RKO (cell line): ENCODE measurements at regions not wholly inside any gene's neighbourhood (a gene's known extent, or its start where the extent isn't known, plus 50 kb on each side); places are given as distances from the start of the nearest gene placed in this dataset.
A peak's percentile ranks its signal among the peaks of the same experiment; 100 is the strongest.

Source experiments
- DNase-seq: peaks from one replicate; pipeline ENCODE4 v3.0.0-alpha.2; 2016; ENCODE audit warnings: low spot score

- no peak for DNase-seq
Observed at GRCh38 chr7:153835712-153836265, 216.4 kb upstream of the DPP6 start.

- no peak for DNase-seq
Observed at GRCh38 chr7:153838591-153838990, 213.6 kb upstream of the DPP6 start.

GRCh38 chr7:153840861-153841260 is 211.3 kb upstream of the DPP6 start:
- no peak for DNase-seq

GRCh38 chr7:153847828-153848227 is 204.4 kb upstream of the DPP6 start:
- DNase-seq: no peak

- DNase-seq: no peak
Observed at GRCh38 chr7:153852261-153852660, 199.9 kb upstream of the DPP6 start.

GRCh38 chr7:153858355-153858754 is 193.8 kb upstream of the DPP6 start:
- DNase-seq: peak; percentile 49

- DNase-seq: no peak
Observed at GRCh38 chr7:153859239-153859638, 193.0 kb upstream of the DPP6 start.

GRCh38 chr7:153886506-153887441 is 165.4 kb upstream of the DPP6 start:
- DNase-seq: no peak

GRCh38 chr7:153887749-153888569 is 164.2 kb upstream of the DPP6 start:
- no peak for DNase-seq

GRCh38 chr7:153891990-153892389 is 160.2 kb upstream of the DPP6 start:
- DNase-seq: no peak

- DNase-seq: no peak
Observed at GRCh38 chr7:153902862-153903261, 149.3 kb upstream of the DPP6 start.

- DNase-seq: no peak
Observed at GRCh38 chr7:153912211-153912610, 140.0 kb upstream of the DPP6 start.

GRCh38 chr7:153920126-153920525 is 132.1 kb upstream of the DPP6 start:
- DNase-seq: no peak

- no peak for DNase-seq
Observed at GRCh38 chr7:153920897-153921296, 131.3 kb upstream of the DPP6 start.

GRCh38 chr7:153921408-153921807 is 130.8 kb upstream of the DPP6 start:
- no peak for DNase-seq

GRCh38 chr7:153930696-153931095 is 121.5 kb upstream of the DPP6 start:
- no peak for DNase-seq

GRCh38 chr7:153934048-153934447 is 118.2 kb upstream of the DPP6 start:
- DNase-seq: no peak

- DNase-seq: no peak
Observed at GRCh38 chr7:153934629-153935028, 117.6 kb upstream of the DPP6 start.

- no peak for DNase-seq
Observed at GRCh38 chr7:153935095-153935494, 117.1 kb upstream of the DPP6 start.

- no peak for DNase-seq
Observed at GRCh38 chr7:153938451-153938850, 113.7 kb upstream of the DPP6 start.

GRCh38 chr7:153939177-153939576 is 113.0 kb upstream of the DPP6 start:
- no peak for DNase-seq

GRCh38 chr7:153939654-153940053 is 112.5 kb upstream of the DPP6 start:
- DNase-seq: no peak

GRCh38 chr7:153941061-153941460 is 111.1 kb upstream of the DPP6 start:
- no peak for DNase-seq
